GM06990 (cell line): ENCODE measurements at regions not wholly inside any gene's neighbourhood (a gene's known extent, or its start where the extent isn't known, plus 50 kb on each side); places are given as distances from the start of the nearest gene placed in this dataset.

Source experiments
- DNase-seq: peaks from one replicate; pipeline ENCODE4 v3.0.0-alpha.2; 2011; ENCODE audit not compliant: insufficient read length; ENCODE audit errors: extremely low read depth
- H3K27me3 ChIP-seq: replicated peaks from 2 replicates; pipeline ENCODE4 v1.6.0; 2011; ENCODE audit warnings: low read length; ENCODE audit not compliant: control insufficient read depth, insufficient read depth
- H3K36me3 ChIP-seq: 2 replicates; pipeline ENCODE4 v1.5.1; 2011; ENCODE audit warnings: low read length; ENCODE audit not compliant: control insufficient read depth, insufficient read depth
- H3K4me3 ChIP-seq: replicated peaks from 2 replicates; pipeline ENCODE4 v1.5.1; 2011; ENCODE audit warnings: low read depth, mild to moderate bottlenecking, control low read depth, low read length
- CTCF ChIP-seq: IDR thresholded peaks from 2 replicates; pipeline ENCODE4 v1.5.1; 2011; ENCODE audit warnings: low read length, control low read depth, mild to moderate bottlenecking, inconsistent platforms; ENCODE audit not compliant: insufficient read depth, poor library complexity, severe bottlenecking

- Histone ChIP-seq H3K36me3 (no peaks in the 10 kb centered on the region), H3K27me3 (no peaks in the 10 kb centered on the region), H3K4me3 (no peak overlapping the region)
- no peak for TF ChIP-seq CTCF
- no peak for DNase-seq
Observed at GRCh38 chr3:146975032-146975431, 369.9 kb upstream of the PLSCR5 start.

DNA sequence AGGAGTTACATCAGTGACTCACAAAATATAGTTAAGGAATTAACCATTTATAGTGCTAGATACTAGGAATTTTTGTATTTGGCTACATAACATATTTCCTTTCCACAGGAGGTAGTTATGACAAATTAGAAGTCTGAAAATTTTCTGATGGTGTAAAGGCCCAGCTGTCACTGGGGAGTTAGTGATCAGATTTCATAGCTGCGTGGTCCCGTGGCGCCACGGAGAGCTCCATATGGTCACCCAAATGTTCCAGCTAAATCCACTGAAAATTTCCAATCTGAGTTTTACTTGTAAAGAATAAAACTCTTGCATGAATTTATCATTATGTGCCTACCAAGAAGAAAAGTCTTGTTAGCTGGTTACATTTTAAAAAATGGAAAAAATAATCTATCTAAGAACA is 368.9 kb upstream of the PLSCR5 start:
- no peak overlapping the region for H3K4me3 ChIP-seq
- no peaks in the 10 kb centered on the region for H3K27me3 ChIP-seq
- H3K36me3 ChIP-seq, result no peaks in the 10 kb centered on the region
- no peak for DNase-seq
- TF ChIP-seq CTCF, result no peak

DNA sequence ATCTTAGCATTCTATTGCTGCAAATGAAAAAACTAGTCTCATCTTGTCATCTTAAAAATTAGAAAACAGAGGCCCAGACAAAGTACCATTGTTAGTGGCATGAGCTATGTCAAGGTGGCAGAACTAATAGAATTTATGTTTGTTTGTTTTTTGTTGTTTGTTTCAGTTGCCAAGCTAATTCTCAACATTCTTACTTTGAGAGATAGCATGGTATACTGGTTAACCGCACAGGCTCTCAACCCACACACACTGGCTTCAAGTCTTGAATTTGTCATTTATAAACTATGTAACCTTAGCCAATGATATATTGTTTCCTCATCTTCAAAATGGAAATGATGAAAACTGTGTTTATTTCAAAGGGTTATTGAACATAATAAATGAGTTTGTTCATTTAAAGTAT is 367.6 kb upstream of the PLSCR5 start:
- Histone ChIP-seq H3K36me3 (no peaks in the 10 kb centered on the region), H3K27me3 (no peaks in the 10 kb centered on the region), H3K4me3 (no peak overlapping the region)
- TF ChIP-seq CTCF, result no peak
- no peak for DNase-seq

GRCh38 chr3:146970236-146970635 is 365.1 kb upstream of the PLSCR5 start:
- DNase-seq, result no peak
- no peak overlapping the region for H3K4me3 ChIP-seq
- H3K27me3 ChIP-seq, result no peaks in the 10 kb centered on the region
- no peaks in the 10 kb centered on the region for H3K36me3 ChIP-seq
- no peak for TF ChIP-seq CTCF

- DNase-seq, result no peak
- Histone ChIP-seq H3K4me3 (no peak overlapping the region), H3K27me3 (no peaks in the 10 kb centered on the region), H3K36me3 (no peaks in the 10 kb centered on the region)
- no peak for TF ChIP-seq CTCF
Observed at GRCh38 chr3:146969356-146969755, 364.2 kb upstream of the PLSCR5 start.

DNA sequence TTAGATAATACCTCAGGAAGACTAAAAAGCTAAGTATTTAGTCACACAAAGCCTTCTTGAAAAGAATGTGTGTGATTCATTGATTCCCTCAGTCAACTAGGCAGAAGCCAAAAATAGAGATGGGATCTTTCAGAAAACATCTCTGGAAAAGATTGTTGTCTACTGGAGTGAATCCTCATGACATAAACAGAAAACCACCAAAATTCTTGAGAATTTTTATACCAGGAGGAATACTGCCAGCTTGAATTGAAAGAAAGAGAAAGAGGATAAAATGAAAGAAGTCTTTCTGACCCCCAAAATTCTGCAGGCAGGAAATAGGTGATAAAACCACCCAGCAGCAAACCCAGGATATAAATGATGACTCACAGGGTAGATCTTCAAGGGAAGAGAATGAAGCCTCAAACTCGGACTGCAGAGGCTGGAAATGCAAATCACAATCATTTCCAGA is 363.1 kb upstream of the PLSCR5 start:
- Histone ChIP-seq H3K36me3 (no peaks in the 10 kb centered on the region), H3K4me3 (no peak overlapping the region), H3K27me3 (no peaks in the 10 kb centered on the region)
- TF ChIP-seq CTCF, result no peak
- DNase-seq, result no peak
